IPS-15b (cell line): ENCODE measurements at regions not wholly inside any gene's neighbourhood (a gene's known extent, or its start where the extent isn't known, plus 50 kb on each side); places are given as distances from the start of the nearest gene placed in this dataset.

Experiments
- H3K27me3 ChIP-seq: one replicate; pipeline ENCODE4 v1.6.1; 2013; ENCODE audit warnings: low read length; ENCODE audit not compliant: control insufficient read depth, insufficient read depth
- H3K36me3 ChIP-seq: one replicate; pipeline ENCODE4 v1.6.1; 2013; ENCODE audit warnings: low read length; ENCODE audit not compliant: control insufficient read depth, insufficient read depth
- H3K4me1 ChIP-seq: one replicate; pipeline ENCODE4 v1.6.1; 2013; ENCODE audit warnings: mild to moderate bottlenecking, low read length; ENCODE audit not compliant: control insufficient read depth, insufficient read depth
- H3K4me3 ChIP-seq: one replicate; pipeline ENCODE4 v1.5.1; 2013; ENCODE audit warnings: low read depth, low read length
- H3K9ac ChIP-seq: one replicate; pipeline ENCODE4 v1.6.1; 2013; ENCODE audit warnings: low read depth, mild to moderate bottlenecking, low read length
- H3K9me3 ChIP-seq: one replicate; pipeline ENCODE4 v1.6.1; 2013; ENCODE audit warnings: mild to moderate bottlenecking, low read length; ENCODE audit not compliant: control insufficient read depth, insufficient read depth

- peaks cover 5% of the 10 kb centered on the region for H3K4me1 ChIP-seq
- no peak overlapping the region for H3K4me3 ChIP-seq
- H3K36me3 ChIP-seq, result no peaks in the 10 kb centered on the region
Measured at GRCh38 chr2:234300391-234300925, 196.4 kb downstream of the ARL4C start.

GRCh38 chr2:234298918-234299317, 198.0 kb downstream of the ARL4C start:
- H3K36me3 ChIP-seq, result no peaks in the 10 kb centered on the region
- no peak overlapping the region for H3K9ac ChIP-seq
- H3K4me1 ChIP-seq, result no peaks in the 10 kb centered on the region
- no peak overlapping the region for H3K4me3 ChIP-seq
- H3K9me3 ChIP-seq, result no peaks in the 10 kb centered on the region
- H3K27me3 ChIP-seq, result no peaks in the 10 kb centered on the region

More at GRCh38 chr2:234300391-234300925, 196.4 kb downstream of the ARL4C start:
- Histone ChIP-seq H3K27me3 (no peaks in the 10 kb centered on the region), H3K9ac (no peak overlapping the region), H3K9me3 (no peaks in the 10 kb centered on the region)

GRCh38 chr2:234296991-234297390, 199.9 kb downstream of the ARL4C start:
- Histone ChIP-seq H3K36me3 (no peaks in the 10 kb centered on the region), H3K4me3 (no peak overlapping the region), H3K4me1 (no peaks in the 10 kb centered on the region), H3K9me3 (no peaks in the 10 kb centered on the region), H3K27me3 (no peaks in the 10 kb centered on the region), H3K9ac (no peak overlapping the region)

GRCh38 chr2:234293973-234294372, 202.9 kb downstream of the ARL4C start:
- H3K4me1 ChIP-seq, result no peaks in the 10 kb centered on the region
- no peaks in the 10 kb centered on the region for H3K9me3 ChIP-seq
- no peaks in the 10 kb centered on the region for H3K36me3 ChIP-seq
- H3K27me3 ChIP-seq, result no peaks in the 10 kb centered on the region
- no peak overlapping the region for H3K4me3 ChIP-seq
- no peak overlapping the region for H3K9ac ChIP-seq

GRCh38 chr2:234292962-234293243, 204.0 kb downstream of the ARL4C start:
- Histone ChIP-seq H3K9me3 (no peaks in the 10 kb centered on the region), H3K27me3 (no peaks in the 10 kb centered on the region), H3K4me1 (no peaks in the 10 kb centered on the region), H3K9ac (no peak overlapping the region), H3K4me3 (no peak overlapping the region), H3K36me3 (no peaks in the 10 kb centered on the region)

- Histone ChIP-seq H3K9me3 (no peaks in the 10 kb centered on the region), H3K4me3 (no peak overlapping the region), H3K27me3 (no peaks in the 10 kb centered on the region), H3K36me3 (no peaks in the 10 kb centered on the region), H3K9ac (no peak overlapping the region), H3K4me1 (no peaks in the 10 kb centered on the region)
Measured at GRCh38 chr2:234292205-234292961, 204.5 kb downstream of the ARL4C start.

GRCh38 chr2:234291765-234292204, 205.1 kb downstream of the ARL4C start:
- H3K27me3 ChIP-seq, result no peaks in the 10 kb centered on the region
- no peak overlapping the region for H3K9ac ChIP-seq
- H3K4me3 ChIP-seq, result no peak overlapping the region
- no peaks in the 10 kb centered on the region for H3K4me1 ChIP-seq
- no peaks in the 10 kb centered on the region for H3K9me3 ChIP-seq
- H3K36me3 ChIP-seq, result no peaks in the 10 kb centered on the region

- no peaks in the 10 kb centered on the region for H3K36me3 ChIP-seq
- no peaks in the 10 kb centered on the region for H3K4me1 ChIP-seq
- H3K9me3 ChIP-seq, result no peaks in the 10 kb centered on the region
- H3K9ac ChIP-seq, result no peak overlapping the region
- H3K4me3 ChIP-seq, result no peak overlapping the region
- H3K27me3 ChIP-seq, result no peaks in the 10 kb centered on the region
Measured at GRCh38 chr2:234290671-234291070, 206.2 kb downstream of the ARL4C start.

GRCh38 chr2:234289834-234290590, 206.9 kb downstream of the ARL4C start:
- H3K9ac ChIP-seq, result no peak overlapping the region
- no peaks in the 10 kb centered on the region for H3K9me3 ChIP-seq
- no peaks in the 10 kb centered on the region for H3K27me3 ChIP-seq
- no peak overlapping the region for H3K4me3 ChIP-seq
- no peaks in the 10 kb centered on the region for H3K4me1 ChIP-seq
- no peaks in the 10 kb centered on the region for H3K36me3 ChIP-seq

GRCh38 chr2:234288974-234289455, 207.9 kb downstream of the ARL4C start:
- H3K9me3 ChIP-seq, result no peaks in the 10 kb centered on the region
- H3K4me1 ChIP-seq, result no peaks in the 10 kb centered on the region
- H3K9ac ChIP-seq, result no peak overlapping the region
- no peaks in the 10 kb centered on the region for H3K27me3 ChIP-seq
- H3K36me3 ChIP-seq, result no peaks in the 10 kb centered on the region
- H3K4me3 ChIP-seq, result no peak overlapping the region

- H3K4me3 ChIP-seq, result no peak overlapping the region
- H3K4me1 ChIP-seq, result no peaks in the 10 kb centered on the region
- H3K27me3 ChIP-seq, result no peaks in the 10 kb centered on the region
- no peak overlapping the region for H3K9ac ChIP-seq
- no peaks in the 10 kb centered on the region for H3K9me3 ChIP-seq
- H3K36me3 ChIP-seq, result no peaks in the 10 kb centered on the region
Measured at GRCh38 chr2:234287650-234288049, 209.2 kb downstream of the ARL4C start.

GRCh38 chr2:234286956-234287355, 209.9 kb downstream of the ARL4C start:
- Histone ChIP-seq H3K36me3 (no peaks in the 10 kb centered on the region), H3K4me1 (no peaks in the 10 kb centered on the region), H3K4me3 (no peak overlapping the region), H3K27me3 (no peaks in the 10 kb centered on the region), H3K9me3 (no peaks in the 10 kb centered on the region), H3K9ac (no peak overlapping the region)
